Skeletal muscle cell (primary cell): ENCODE measurements at regions not wholly inside any gene's neighbourhood (a gene's known extent, or its start where the extent isn't known, plus 50 kb on each side); places are given as distances from the start of the nearest gene placed in this dataset.

ENCODE experiments used
- DNase-seq: peaks from one replicate; pipeline ENCODE4 v3.0.0-alpha.2; 2010; ENCODE audit warnings: low read depth
- H3K4me3 ChIP-seq: 2 replicates; pipeline ENCODE4 v1.5.1; 2011; ENCODE audit warnings: low read depth, mild to moderate bottlenecking, control low read depth, low read length, moderate library complexity

DNA sequence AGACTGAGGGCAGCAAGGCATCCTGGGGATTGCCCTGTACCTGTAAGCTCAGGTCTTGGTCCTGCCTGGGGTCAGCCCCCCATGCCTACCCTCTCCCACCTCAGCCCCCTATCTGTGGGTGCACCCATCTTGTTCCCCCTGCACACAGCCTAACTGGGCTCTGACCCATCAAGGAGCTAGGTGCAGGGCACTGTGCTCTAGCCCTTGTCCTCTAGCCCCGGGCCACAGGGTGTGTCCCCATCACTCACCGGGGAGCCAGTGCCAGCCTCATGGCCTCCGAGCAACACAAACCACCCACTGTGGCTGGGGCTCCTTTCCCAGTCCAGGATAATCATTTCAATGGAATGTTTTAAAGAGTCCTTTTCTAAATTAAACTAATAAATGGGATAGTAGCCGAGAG lies 293.9 kb upstream of the PLET1 start:
- H3K4me3 ChIP-seq: no peak overlapping the region
- DNase-seq: no peak

DNA sequence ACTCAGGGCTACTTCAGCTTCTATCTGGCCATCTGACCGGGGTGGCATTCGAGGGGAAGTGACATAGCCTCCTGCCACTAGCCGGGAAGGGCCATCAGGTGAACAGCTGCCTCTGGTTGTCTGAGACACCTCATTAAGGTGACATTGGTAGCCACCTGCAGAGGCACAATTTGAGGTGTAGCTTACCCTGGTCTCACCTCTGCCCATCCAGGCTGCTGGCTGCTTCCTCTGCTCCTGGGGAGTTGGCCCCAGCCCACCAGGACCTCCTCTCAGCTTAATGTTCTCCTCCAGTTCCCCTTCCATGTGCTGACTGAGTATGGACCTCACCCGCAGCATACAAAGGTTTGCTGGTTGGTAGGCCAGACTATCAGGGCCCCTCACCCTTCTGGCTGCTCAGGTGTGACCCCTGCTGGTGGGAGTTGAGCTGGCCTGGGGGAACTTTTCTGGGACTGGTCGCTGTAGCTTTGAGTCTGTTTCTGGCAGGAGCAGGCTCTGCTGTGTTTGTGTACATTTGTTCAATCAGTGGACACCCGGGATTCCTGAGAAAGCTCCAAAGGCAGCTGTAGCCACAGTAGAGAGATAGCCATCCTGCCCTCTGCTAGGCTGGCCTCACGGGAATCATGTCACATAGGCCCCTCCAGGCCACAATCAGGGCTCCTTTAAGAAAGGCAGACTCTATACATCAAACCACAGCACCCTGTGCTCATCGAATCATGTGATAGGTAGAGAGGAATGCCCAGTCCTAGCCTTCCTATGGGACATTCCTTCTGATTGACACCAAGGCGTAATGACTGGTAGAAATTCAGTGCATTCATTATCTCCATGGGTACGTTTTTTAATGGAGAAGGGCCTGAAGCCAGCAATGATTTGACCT lies 295.1 kb upstream of the PLET1 start:
- DNase-seq: no peak

DNA sequence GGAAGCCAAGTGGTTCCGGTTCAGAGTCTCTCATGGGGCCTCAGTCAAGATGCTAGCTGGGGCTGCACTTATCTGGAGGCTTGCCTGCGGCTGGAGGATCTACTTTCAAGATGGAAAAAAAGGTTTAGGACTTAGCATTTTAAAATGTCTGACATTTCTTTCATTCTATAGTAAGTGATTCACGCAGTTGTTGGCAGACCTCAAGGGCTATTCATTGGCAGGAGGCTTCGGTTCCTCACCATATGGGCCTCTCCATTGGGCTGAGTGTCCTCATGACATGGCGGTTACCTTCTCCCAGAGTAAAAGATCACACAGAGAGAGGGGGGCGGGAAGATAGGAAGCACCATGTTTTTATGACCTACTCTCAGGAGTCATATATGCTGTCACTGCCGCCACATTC lies 298.0 kb upstream of the PLET1 start:
- no peak for DNase-seq
- H3K4me3 ChIP-seq: no peak overlapping the region

More for the DNA sequence above, 295.1 kb upstream of the PLET1 start:
- H3K4me3 ChIP-seq: no peak overlapping the region

DNA sequence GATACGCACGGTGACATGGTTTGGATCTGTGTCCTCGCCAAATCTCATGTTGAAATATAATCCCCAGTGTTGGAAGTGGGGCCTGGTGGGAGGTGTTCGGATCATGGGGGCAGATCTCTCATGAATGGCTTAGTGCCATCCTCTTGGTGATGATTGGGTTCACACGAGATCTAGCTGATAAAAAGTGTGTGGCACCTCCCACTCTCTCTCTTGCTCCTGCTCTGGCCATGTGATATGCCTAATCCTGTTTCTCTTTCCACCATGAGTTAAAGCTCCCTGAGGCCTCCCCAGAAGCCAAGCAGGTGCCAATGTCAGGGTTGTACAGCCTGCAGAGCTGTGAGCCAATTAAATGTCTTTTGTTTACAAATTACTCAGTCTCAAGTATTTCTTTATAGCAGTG lies 303.1 kb upstream of the PLET1 start:
- no peak for DNase-seq

DNA sequence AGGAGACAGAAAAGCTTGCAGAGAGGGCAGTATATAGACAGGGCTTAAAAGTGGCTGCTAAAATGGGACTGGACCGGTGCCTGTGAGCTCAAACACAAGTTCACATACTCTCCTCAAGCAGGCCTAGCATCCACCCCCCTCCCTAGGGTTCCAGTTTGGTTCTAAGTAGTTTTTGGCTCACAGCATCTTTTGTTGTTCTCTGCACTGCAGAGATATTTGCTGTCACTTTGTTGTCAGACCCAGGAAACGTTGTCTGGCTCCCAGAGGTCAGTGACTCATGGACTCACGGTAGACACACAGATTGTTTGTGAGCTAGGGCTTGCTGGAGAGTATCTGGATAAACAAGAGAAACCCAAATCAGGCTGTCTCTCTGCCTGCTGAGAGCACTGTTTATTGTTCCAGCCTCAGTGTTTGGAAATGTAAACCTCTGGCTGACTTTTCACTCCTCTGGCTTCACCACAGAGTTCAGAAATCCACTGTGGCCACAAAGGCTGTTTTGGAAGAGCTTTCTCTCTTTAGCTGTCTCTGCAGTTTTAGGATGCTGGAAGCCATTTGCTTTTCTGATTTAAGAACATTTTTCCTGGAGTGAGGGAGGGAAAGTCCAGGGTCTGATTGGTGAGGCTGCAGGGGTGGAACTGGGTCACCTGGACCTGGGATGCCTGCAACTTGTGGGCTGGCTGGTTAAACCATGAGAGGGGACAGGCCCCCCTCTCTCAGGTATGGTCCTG lies 303.7 kb upstream of the PLET1 start:
- no peak overlapping the region for H3K4me3 ChIP-seq
- DNase-seq: peak; percentile 41

More for the DNA sequence above, 303.1 kb upstream of the PLET1 start:
- no peak overlapping the region for H3K4me3 ChIP-seq

DNA sequence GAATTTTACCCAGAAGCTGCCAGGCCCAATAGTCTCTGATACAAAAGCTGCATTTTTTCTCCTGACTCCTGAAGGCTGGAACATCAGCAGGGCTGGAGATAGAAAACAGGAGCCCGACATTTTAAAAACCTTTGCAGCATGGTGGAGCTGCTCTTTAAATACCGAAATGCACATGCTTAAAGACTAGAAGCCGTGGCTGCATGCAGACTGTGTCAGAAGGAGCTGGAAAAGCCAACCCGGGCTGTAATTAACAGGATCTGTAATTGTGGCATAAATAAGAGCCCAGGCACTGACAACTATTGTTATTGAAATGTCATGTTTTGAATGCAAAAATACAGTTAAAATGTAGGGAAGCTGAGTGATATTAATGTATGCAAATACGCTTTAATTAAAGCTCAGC lies 304.9 kb upstream of the PLET1 start:
- H3K4me3 ChIP-seq: no peak overlapping the region
- no peak for DNase-seq

DNA sequence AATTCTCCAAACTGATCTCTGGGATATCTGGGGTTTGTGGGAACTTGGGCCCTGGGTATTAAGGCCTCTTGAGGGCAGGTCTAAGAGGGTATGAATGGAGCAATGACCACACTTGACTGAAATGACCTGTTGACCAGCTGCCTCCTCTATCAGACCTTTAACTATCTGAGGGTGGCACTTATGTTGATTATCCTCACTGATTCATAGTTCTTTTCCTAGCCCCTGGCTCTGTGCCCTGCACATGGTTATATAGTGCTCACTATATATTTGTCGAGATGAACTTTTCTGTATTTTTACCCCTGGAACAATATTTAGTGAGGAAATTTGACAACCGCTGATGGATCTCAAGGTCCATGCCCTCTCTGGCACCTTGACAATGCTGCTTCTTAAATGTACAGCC lies 305.5 kb upstream of the PLET1 start:
- DNase-seq: no peak
- H3K4me3 ChIP-seq: no peak overlapping the region

DNA sequence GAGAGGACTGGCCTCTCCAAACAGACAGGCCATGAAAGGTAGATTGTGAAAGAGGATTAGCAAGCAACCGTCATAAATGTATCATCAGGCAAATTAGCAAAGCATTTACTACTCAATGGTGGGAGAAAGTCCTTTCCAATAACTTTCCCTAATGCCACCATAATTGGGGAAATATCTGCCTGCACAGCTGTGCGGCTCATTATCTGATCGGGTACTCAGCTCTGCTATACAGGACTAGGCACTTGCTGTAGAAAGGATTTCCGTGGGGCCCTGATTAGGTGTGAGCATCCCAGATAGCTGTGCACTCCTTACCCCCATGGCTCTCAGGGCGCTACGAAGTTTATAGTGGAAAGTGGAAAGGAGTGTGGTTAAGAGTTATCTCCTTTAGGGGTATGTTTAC lies 309.7 kb upstream of the PLET1 start:
- no peak for DNase-seq
- H3K4me3 ChIP-seq: no peak overlapping the region

DNA sequence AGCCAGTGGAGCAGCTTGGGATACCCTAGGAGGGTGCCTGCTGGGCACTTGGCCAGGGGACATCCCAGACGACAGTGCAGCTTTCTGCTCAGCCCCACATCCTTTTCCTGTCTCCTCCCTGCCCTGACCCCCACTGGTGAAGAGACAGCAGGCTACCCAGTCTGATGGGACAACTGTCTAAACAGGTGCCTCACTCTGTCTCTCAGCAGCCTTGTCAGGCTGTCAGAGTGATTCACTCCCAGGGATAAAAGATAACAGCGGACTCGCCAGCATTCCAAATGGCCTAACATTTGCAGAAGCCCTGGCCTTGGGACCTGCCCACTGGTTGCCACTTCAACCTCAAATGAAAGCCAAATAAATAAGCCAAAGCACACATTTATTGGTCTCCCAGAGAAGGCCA lies 318.6 kb upstream of the PLET1 start:
- no peak overlapping the region for H3K4me3 ChIP-seq
- DNase-seq: peak; percentile 39

DNA sequence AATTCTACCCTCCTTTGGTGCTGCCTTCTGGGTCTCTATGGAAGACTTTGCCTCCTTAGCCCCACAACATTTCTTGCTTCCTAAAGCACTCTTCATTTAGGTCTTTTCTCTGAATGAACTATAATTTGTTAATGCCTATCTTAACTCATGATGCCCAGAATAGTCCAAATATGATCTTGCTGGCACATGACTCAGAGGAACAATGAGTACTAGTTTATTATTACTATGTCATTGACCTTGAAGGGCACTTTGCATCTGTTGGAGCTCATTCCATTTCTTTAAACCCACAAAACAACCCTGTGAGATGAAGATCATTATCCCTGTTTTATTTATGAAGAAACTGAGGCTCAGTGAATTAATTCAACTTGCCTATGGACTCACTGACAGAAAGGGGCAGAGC lies 320.2 kb upstream of the PLET1 start:
- no peak overlapping the region for H3K4me3 ChIP-seq
- DNase-seq: no peak

DNA sequence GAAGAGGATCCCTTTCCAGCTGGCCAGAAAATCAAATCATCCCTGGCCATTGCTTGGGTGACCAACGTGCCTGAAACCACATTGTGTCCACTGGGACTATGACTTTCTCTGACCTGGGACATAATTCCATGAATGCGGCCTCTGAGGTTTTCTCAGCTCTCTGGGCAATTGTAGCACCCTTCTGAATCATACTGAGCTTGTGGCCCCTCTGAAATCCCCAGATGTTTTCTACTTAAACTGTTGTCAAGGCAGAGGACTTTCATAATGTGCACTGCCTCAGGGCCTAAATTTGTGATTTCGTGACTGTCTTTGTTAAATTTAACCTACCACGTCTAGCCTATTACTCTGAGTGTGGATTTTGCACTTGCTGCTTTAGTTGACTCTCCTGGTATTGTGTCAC lies 321.1 kb upstream of the PLET1 start:
- DNase-seq: no peak

DNA sequence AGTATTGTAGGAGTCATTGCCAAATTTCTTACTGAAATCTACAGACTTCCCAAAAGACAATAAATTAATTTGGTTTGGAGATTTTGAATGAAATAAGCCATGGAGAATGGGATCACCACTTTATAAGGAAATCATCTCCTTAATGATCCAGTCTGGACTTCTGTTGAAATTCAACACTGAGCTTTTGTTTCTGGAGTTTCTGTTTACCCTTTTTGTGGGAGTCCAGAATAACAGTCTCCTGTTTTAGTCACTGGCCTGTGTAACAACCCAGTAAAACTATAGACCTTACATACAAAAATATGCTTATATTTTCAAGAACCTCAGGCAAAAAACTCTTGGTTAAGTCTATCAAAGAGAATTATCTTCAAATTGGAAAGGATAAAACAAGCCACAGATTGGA lies 321.7 kb upstream of the PLET1 start:
- DNase-seq: no peak
- H3K4me3 ChIP-seq: no peak overlapping the region

More for the DNA sequence above, 321.1 kb upstream of the PLET1 start:
- no peak overlapping the region for H3K4me3 ChIP-seq

DNA sequence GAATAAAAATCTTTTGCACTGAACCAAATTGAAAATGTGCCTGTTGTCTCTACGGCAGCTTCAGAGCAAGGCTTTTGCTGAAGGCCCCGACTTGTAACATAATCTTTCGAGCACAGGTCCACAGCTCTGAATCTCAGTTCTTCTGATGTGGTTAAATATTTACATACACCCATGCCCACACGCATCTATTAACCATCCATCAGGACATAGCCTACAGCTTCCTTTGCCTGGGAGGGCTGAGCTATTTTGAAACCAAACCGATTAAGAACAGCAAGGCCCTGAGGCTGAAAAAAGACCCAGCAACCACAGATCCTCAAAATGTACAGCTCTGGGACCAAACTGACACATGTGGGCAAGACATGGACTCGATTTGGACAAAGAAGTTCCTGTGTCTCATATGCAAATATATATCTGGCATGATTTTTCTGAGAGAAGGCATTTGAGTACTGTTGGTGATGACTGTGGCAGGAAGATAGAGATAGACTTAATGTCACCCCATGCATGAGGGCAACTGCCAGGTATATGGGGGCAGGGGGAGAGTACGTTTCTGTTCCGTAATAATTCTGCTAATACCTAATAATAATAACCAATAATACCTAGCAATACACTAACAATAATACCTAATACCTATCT lies 322.7 kb upstream of the PLET1 start:
- no peak for DNase-seq
- H3K4me3 ChIP-seq: no peak overlapping the region

DNA sequence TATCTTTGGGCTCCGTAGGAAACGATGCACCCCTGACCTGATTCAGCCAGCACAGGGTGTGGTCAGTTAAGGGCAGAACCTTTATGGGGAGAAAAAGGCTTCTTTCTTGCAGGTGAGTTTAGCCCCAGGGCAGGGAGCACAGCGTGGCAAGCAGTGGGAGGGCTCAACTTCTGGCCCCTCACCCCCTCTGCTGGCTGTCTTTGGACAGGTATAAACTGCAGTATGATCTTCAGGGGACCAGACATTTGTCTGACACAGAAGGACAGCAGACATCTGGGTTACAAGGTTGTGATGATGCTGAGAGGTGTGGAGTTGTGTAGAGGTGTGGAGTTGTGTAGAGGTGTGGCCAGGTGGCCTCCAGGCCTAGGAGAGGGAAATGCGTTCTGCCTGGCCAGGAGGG lies 324.0 kb upstream of the PLET1 start:
- no peak for DNase-seq
- no peak overlapping the region for H3K4me3 ChIP-seq

DNA sequence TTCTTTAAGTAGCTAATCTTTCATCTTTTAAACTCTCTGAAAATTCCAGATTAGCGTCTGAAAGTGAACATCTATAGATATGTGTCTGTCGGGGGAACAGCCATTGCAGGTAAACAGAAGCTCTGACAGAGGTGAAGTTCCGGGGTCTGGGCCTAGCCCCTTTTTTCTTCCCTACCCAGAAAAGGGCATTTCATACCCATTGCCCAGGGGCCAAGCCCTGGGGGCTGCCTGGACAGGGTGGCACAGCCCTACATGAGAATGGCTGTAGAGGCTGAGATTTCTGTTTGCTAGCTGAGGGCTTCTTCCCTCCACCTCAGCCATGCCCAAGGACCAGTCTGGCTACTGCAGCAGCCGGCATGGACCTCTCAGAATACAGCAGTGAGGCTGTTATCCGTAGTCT lies 327.0 kb upstream of the PLET1 start:
- DNase-seq: no peak
- H3K4me3 ChIP-seq: no peak overlapping the region

DNA sequence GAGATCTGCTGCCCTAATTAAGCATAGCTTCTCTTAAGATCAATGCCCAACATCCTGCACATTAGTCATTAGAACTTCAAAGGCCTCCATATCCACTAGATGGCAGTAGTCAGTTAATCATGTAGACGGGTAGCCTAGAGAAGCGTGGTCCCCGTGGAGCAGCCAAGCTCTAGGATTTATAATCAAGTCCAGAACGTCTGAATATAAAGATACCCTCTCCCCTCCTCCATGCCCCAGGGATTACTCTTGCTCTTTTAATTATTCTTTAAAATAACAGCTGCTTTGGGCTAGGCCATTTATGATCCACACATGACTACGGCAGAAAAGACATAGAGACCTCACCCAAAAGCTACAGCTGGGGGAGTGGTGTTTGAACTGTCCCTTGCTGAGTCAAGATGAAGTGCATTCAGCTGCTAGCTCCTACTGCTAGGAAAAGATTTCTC lies 327.6 kb upstream of the PLET1 start:
- DNase-seq: peak; percentile 74

DNA sequence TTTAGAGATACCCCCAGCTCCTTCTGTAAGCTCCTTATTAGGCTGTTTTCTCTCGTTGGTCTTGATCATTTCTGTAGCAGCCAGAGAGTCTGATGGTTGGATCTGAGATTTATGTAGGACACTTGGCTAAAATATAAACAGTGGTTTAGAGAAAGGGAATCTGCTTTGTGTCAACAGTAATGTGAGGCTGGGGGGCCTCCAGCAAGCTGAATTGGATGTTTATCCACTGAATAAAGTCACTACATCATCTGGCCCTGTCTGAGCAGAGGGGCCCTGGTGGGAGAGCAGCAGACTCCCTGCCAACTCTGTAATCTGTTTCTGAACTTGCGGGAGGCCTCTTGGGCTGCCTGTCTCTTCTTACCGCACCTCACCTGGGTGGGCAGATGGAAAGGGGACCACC lies 328.5 kb upstream of the PLET1 start:
- H3K4me3 ChIP-seq: no peak overlapping the region
- DNase-seq: no peak

More for the DNA sequence above, 327.6 kb upstream of the PLET1 start:
- no peak overlapping the region for H3K4me3 ChIP-seq

DNA sequence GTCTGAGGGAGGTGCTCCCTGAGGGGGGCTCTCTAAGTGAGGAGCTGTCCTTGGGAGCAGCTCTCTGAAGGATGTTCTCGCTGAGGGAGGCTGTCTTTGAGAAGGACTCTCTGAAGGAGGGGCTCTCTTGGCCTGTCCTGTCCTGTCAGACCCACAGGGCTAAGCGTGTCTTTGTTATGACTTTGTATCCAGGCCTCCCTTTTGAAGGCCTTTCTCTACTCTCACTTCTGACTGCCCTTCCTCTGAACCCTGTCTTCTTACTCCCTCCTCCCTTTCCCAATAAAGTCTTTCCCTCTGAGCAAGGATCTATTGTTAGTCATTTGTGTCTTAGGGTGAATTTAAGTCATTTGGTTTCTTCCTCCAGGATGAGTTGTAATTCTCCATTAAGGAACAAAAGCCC lies 330.1 kb upstream of the PLET1 start:
- no peak overlapping the region for H3K4me3 ChIP-seq
- no peak for DNase-seq

DNA sequence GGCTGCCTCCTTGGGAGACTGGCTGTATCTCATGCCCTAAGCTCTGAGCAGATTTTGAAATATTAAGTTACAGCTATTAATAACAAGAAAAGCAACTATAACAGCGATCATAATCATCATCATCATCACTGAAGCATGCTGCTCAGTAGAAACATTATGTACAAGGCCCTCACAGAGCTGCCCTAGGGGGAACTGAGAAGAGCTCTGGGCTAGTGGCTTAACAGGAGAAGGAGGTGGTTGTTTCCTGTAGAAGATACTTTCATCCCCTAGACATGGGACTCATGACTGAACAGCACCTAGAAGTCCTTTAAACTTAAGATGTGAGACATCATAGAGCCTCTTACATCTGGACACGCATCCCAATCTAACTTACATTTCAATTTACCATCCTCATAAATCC lies 332.8 kb upstream of the PLET1 start:
- no peak overlapping the region for H3K4me3 ChIP-seq
- DNase-seq: no peak

DNA sequence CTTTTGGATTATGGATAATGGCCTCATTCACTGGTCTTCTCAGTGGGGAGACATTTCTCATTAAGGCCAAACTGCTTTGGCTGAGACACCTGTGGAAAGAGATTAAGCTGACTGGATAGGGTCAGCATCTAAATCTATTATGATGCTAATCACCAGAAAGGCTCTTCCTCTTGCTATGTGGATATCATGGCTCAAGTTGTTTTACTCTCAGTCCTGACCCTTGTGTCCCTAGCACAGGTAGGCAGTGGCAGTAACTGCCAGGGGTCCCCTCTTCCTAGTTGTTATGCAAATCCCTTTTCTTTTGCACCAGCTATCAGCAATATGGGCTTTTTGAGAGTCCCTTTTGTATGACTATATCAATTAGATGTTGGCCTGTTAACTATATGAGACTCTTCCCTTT lies 335.7 kb upstream of the PLET1 start:
- no peak overlapping the region for H3K4me3 ChIP-seq
- DNase-seq: no peak
